SK-N-SH treated with all-trans-retinoic acid at 6 μM for 48 hours (cell line): ENCODE measurements at regions not wholly inside any gene's neighbourhood (a gene's known extent, or its start where the extent isn't known, plus 50 kb on each side); places are given as distances from the start of the nearest gene placed in this dataset.

Experiments
- ATAC-seq: fragments of 200-7000 bp; cut with Tn5 transposase; 3 replicates; pipeline ENCODE4 v1.9.1; 2020; ENCODE audit warnings: mild to moderate bottlenecking, moderate library complexity
- ARNTL ChIP-seq: fragments of 450-650 bp; formaldehyde crosslinking; IDR thresholded peaks from 2 replicates; pipeline ENCODE4 v1.5.0; 2020; ENCODE audit warnings: low read depth, mild to moderate bottlenecking, moderate library complexity, borderline replicate concordance
- BACH2 ChIP-seq: fragments of 250-450 bp; sonication (Bioruptor Pico); IDR thresholded peaks from 2 replicates; pipeline ENCODE4 v1.9.0; 2021; ENCODE audit warnings: mild to moderate bottlenecking, borderline replicate concordance
- CSDC2 ChIP-seq: fragments of 250-450 bp; sonication (Bioruptor Pico); IDR thresholded peaks from 2 replicates; pipeline ENCODE4 v1.5.0; 2020; ENCODE audit warnings: mild to moderate bottlenecking, moderate library complexity
- ESRRG ChIP-seq: fragments of 250-450 bp; sonication (Bioruptor Pico); IDR thresholded peaks from 2 replicates; pipeline ENCODE4 v1.6.1; 2021; ENCODE audit warnings: mild to moderate bottlenecking
- GLIS3 ChIP-seq: fragments of 250-450 bp; sonication (Bioruptor Pico); IDR thresholded peaks from 2 replicates; pipeline ENCODE4 v1.5.0; 2020; ENCODE audit warnings: mild to moderate bottlenecking, moderate library complexity
- ISL1 ChIP-seq: fragments of 250-450 bp; sonication (Bioruptor Pico); IDR thresholded peaks from 2 replicates; pipeline ENCODE4 v2.1.2; 2022; ENCODE audit warnings: mild to moderate bottlenecking, moderate library complexity
- OSR1 ChIP-seq: fragments of 250-450 bp; sonication (Bioruptor Pico); IDR thresholded peaks from 2 replicates; pipeline ENCODE4 v1.8.0; 2022; ENCODE audit warnings: moderate library complexity, mild to moderate bottlenecking, inconsistent platforms
- PPARA ChIP-seq: fragments of 250-450 bp; sonication (Bioruptor Pico); IDR thresholded peaks from 2 replicates; pipeline ENCODE4 v1.5.0; 2020; ENCODE audit warnings: mild to moderate bottlenecking, borderline replicate concordance
- RARB ChIP-seq: fragments of 250-450 bp; sonication (Bioruptor Pico); IDR thresholded peaks from 2 replicates; pipeline ENCODE4 v1.8.0; 2021; ENCODE audit warnings: mild to moderate bottlenecking, moderate library complexity
- SNAI2 ChIP-seq: fragments of 250-450 bp; sonication (Bioruptor Pico); IDR thresholded peaks from 2 replicates; pipeline ENCODE4 v1.5.0; 2020; ENCODE audit warnings: mild to moderate bottlenecking, moderate library complexity
- TCF4 ChIP-seq: fragments of 250-450 bp; sonication (Bioruptor Pico); IDR thresholded peaks from 2 replicates; pipeline ENCODE4 v1.8.0; 2021; ENCODE audit warnings: mild to moderate bottlenecking, moderate library complexity, borderline replicate concordance
- TOX ChIP-seq: fragments of 250-450 bp; sonication (Bioruptor Pico); IDR thresholded peaks from 2 replicates; pipeline ENCODE4 v1.8.0; 2021; ENCODE audit warnings: mild to moderate bottlenecking, moderate library complexity, borderline replicate concordance
- ZC3H10 ChIP-seq: fragments of 250-450 bp; sonication (Bioruptor Pico); IDR thresholded peaks from 2 replicates; pipeline ENCODE4 v1.5.1; 2021; ENCODE audit warnings: mild to moderate bottlenecking, moderate library complexity
- ZFP3 ChIP-seq: fragments of 250-450 bp; sonication (Bioruptor Pico); IDR thresholded peaks from 2 replicates; pipeline ENCODE4 v1.5.0; 2020; ENCODE audit warnings: mild to moderate bottlenecking, moderate library complexity
- ZFP30 ChIP-seq: fragments of 450-650 bp; formaldehyde crosslinking; IDR thresholded peaks from 2 replicates; pipeline ENCODE4 v1.5.0; 2022; ENCODE audit warnings: mild to moderate bottlenecking, moderate library complexity
- ZNF565 ChIP-seq: fragments of 450-650 bp; formaldehyde crosslinking; conservative IDR thresholded peaks from 2 replicates; pipeline ENCODE4 v1.5.0; 2020; ENCODE audit warnings: low read depth, mild to moderate bottlenecking, moderate library complexity
- ZNF70 ChIP-seq: fragments of 450-650 bp; formaldehyde crosslinking; IDR thresholded peaks from 2 replicates; pipeline ENCODE4 v1.5.0; 2020; ENCODE audit warnings: mild to moderate bottlenecking, moderate library complexity
- ZNF8 ChIP-seq: fragments of 450-650 bp; formaldehyde crosslinking; IDR thresholded peaks from 2 replicates; pipeline ENCODE4 v1.5.0; 2020; ENCODE audit warnings: mild to moderate bottlenecking, moderate library complexity
- TF ChIP-seq, protein P1 (sequence below): fragments of 250-450 bp; sonication (Bioruptor Pico); IDR thresholded peaks from 2 replicates; pipeline ENCODE4 v1.5.1; 2020; ENCODE audit warnings: low read depth, mild to moderate bottlenecking, moderate library complexity
- TF ChIP-seq, protein P2 (sequence below): fragments of 250-450 bp; sonication (Bioruptor Pico); IDR thresholded peaks from 2 replicates; pipeline ENCODE4 v1.8.0; 2020; ENCODE audit warnings: mild to moderate bottlenecking, moderate library complexity, borderline replicate concordance
- TF ChIP-seq, protein P3 (sequence below): fragments of 250-450 bp; sonication (Bioruptor Pico); IDR thresholded peaks from 2 replicates; pipeline ENCODE4 v1.5.0; 2020; ENCODE audit warnings: mild to moderate bottlenecking, moderate library complexity
- TF ChIP-seq, protein P4 (sequence below): fragments of 250-450 bp; sonication (Bioruptor Pico); IDR thresholded peaks from 2 replicates; pipeline ENCODE4 v1.8.0; 2021; ENCODE audit warnings: low read depth, mild to moderate bottlenecking, moderate library complexity, borderline replicate concordance
- TF ChIP-seq, protein P5 (sequence below): fragments of 250-450 bp; sonication (Bioruptor Pico); IDR thresholded peaks from 2 replicates; pipeline ENCODE4 v1.5.1; 2021; ENCODE audit warnings: mild to moderate bottlenecking, moderate library complexity

DNA sequence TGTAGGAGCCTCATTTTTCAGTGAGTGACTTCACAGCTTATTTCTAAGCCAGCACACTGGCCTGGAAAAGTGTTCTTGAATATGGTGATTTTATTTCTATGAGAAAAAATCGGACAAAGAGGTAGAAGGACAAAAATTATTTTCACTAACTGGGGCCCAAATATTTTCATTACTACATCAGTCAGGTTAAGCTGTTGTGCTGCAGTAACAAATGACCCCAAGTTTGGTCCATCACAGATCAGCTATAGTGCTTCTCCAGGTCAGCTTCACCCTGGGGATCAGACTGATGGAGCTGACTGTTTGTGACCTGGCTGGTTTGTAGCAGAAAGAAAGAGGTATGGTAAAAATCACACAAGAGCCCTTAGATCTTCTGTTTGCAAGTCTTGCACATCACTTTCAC lies 97.9 kb upstream of the STT3B start:
- no peak for TF ChIP-seq SNAI2
- no peak for TF ChIP-seq TCF4 (CRISPR knock-in tag)
- TF ChIP-seq ZNF565: no peak
- TF ChIP-seq, protein P1, sequence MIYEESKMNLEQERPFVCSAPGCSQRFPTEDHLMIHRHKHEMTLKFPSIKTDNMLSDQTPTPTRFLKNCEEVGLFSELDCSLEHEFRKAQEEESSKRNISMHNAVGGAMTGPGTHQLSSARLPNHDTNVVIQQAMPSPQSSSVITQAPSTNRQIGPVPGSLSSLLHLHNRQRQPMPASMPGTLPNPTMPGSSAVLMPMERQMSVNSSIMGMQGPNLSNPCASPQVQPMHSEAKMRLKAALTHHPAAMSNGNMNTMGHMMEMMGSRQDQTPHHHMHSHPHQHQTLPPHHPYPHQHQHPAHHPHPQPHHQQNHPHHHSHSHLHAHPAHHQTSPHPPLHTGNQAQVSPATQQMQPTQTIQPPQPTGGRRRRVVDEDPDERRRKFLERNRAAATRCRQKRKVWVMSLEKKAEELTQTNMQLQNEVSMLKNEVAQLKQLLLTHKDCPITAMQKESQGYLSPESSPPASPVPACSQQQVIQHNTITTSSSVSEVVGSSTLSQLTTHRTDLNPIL (CRISPR knock-in tag): no peak
- TF ChIP-seq ZNF70 (CRISPR knock-in tag): no peak
- no peak for TF ChIP-seq ZFP3 (CRISPR knock-in tag)
- TF ChIP-seq PPARA (CRISPR knock-in tag): no peak
- no peak for TF ChIP-seq TOX
- no peak for TF ChIP-seq GLIS3 (CRISPR knock-in tag)
- TF ChIP-seq CSDC2 (CRISPR knock-in tag): no peak
- no peak for TF ChIP-seq ZNF8 (CRISPR knock-in tag)
- no peak for TF ChIP-seq ZFP30 (CRISPR knock-in tag)
- TF ChIP-seq ESRRG (CRISPR knock-in tag): no peak
- no peak for TF ChIP-seq BACH2
- no peak for TF ChIP-seq ZC3H10 (CRISPR knock-in tag)
- ATAC-seq: no peak

DNA sequence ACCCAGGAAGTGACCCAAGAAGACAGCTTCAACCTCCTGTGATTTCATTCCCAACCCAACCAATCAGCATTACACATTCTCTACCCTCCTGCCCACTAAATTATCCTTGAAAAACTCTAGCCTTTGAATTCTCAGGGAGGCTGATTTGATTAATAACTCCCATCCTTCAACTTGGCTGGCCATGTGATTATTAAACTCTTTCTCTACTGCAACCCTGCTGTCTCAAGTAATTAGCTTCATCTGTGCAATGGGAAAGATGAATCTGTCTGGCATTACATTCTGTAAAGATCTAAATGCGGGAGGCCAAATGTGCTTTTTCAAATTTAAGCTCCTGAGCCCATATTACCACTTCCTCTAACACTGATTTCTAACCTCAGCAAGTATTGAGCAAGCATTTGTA lies 95.9 kb upstream of the STT3B start:
- no peak for ATAC-seq
- TF ChIP-seq, protein P2, sequence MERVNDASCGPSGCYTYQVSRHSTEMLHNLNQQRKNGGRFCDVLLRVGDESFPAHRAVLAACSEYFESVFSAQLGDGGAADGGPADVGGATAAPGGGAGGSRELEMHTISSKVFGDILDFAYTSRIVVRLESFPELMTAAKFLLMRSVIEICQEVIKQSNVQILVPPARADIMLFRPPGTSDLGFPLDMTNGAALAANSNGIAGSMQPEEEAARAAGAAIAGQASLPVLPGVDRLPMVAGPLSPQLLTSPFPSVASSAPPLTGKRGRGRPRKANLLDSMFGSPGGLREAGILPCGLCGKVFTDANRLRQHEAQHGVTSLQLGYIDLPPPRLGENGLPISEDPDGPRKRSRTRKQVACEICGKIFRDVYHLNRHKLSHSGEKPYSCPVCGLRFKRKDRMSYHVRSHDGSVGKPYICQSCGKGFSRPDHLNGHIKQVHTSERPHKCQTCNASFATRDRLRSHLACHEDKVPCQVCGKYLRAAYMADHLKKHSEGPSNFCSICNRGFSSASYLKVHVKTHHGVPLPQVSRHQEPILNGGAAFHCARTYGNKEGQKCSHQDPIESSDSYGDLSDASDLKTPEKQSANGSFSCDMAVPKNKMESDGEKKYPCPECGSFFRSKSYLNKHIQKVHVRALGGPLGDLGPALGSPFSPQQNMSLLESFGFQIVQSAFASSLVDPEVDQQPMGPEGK (CRISPR knock-in tag): no peak
- TF ChIP-seq ARNTL (CRISPR knock-in tag) (no peak), ZNF70 (CRISPR knock-in tag) (no peak), BACH2 (no peak), ZFP30 (CRISPR knock-in tag) (no peak), PPARA (CRISPR knock-in tag) (no peak), RARB (no peak), ISL1 (CRISPR knock-in tag) (no peak), ZNF8 (CRISPR knock-in tag) (no peak), SNAI2 (no peak), ZNF565 (no peak), OSR1 (CRISPR knock-in tag) (no peak)
- TF ChIP-seq, protein P3, sequence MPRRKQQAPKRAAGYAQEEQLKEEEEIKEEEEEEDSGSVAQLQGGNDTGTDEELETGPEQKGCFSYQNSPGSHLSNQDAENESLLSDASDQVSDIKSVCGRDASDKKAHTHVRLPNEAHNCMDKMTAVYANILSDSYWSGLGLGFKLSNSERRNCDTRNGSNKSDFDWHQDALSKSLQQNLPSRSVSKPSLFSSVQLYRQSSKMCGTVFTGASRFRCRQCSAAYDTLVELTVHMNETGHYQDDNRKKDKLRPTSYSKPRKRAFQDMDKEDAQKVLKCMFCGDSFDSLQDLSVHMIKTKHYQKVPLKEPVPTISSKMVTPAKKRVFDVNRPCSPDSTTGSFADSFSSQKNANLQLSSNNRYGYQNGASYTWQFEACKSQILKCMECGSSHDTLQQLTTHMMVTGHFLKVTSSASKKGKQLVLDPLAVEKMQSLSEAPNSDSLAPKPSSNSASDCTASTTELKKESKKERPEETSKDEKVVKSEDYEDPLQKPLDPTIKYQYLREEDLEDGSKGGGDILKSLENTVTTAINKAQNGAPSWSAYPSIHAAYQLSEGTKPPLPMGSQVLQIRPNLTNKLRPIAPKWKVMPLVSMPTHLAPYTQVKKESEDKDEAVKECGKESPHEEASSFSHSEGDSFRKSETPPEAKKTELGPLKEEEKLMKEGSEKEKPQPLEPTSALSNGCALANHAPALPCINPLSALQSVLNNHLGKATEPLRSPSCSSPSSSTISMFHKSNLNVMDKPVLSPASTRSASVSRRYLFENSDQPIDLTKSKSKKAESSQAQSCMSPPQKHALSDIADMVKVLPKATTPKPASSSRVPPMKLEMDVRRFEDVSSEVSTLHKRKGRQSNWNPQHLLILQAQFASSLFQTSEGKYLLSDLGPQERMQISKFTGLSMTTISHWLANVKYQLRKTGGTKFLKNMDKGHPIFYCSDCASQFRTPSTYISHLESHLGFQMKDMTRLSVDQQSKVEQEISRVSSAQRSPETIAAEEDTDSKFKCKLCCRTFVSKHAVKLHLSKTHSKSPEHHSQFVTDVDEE (CRISPR knock-in tag): no peak
- TF ChIP-seq, protein P1 (CRISPR knock-in tag): no peak
- TF ChIP-seq, protein P4, sequence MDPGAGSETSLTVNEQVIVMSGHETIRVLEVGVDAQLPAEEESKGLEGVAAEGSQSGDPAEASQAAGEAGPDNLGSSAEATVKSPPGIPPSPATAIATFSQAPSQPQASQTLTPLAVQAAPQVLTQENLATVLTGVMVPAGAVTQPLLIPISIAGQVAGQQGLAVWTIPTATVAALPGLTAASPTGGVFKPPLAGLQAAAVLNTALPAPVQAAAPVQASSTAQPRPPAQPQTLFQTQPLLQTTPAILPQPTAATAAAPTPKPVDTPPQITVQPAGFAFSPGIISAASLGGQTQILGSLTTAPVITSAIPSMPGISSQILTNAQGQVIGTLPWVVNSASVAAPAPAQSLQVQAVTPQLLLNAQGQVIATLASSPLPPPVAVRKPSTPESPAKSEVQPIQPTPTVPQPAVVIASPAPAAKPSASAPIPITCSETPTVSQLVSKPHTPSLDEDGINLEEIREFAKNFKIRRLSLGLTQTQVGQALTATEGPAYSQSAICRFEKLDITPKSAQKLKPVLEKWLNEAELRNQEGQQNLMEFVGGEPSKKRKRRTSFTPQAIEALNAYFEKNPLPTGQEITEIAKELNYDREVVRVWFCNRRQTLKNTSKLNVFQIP: no peak
- TF ChIP-seq, protein P5, sequence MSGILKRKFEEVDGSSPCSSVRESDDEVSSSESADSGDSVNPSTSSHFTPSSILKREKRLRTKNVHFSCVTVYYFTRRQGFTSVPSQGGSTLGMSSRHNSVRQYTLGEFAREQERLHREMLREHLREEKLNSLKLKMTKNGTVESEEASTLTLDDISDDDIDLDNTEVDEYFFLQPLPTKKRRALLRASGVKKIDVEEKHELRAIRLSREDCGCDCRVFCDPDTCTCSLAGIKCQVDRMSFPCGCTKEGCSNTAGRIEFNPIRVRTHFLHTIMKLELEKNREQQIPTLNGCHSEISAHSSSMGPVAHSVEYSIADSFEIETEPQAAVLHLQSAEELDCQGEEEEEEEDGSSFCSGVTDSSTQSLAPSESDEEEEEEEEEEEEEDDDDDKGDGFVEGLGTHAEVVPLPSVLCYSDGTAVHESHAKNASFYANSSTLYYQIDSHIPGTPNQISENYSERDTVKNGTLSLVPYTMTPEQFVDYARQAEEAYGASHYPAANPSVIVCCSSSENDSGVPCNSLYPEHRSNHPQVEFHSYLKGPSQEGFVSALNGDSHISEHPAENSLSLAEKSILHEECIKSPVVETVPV (CRISPR knock-in tag): no peak
